Lung (tissue), 11 donors: ENCODE measurements at regions not wholly inside any gene's neighbourhood (a gene's known extent, or its start where the extent isn't known, plus 50 kb on each side); places are given as distances from the start of the nearest gene placed in this dataset.

Source experiments
- ATAC-seq: fragments of 200-7000 bp; cut with Tn5 transposase; one replicate; pipeline ENCODE4 v1.9.1; 2020; ENCODE audit warnings: moderate number of reproducible peaks; ENCODE audit not compliant: insufficient read depth, low FRiP score
- DNase-seq, 3 donors: peaks; one replicate each; pipeline ENCODE4 v3.0.0-alpha.2; 2013 to 2017
- H3K27ac ChIP-seq, 2 donors: one replicate each; pipeline ENCODE4 v1.5.1; 2013; ENCODE audit warnings: mild to moderate bottlenecking in 2 of 2, moderate library complexity in 2 of 2, control low read depth in 1 of 2, inconsistent platforms in 1 of 2, low read depth in 1 of 2, low read length in 1 of 2
- H3K27me3 ChIP-seq, 3 donors: one replicate each; pipeline ENCODE4 v1.5.1; 2013; ENCODE audit warnings: low read length in 2 of 3; ENCODE audit not compliant: control insufficient read depth in 3 of 3, insufficient read depth in 3 of 3
- H3K36me3 ChIP-seq, 4 donors: one replicate each; pipeline ENCODE4 v1.5.1; 2013; ENCODE audit warnings: low read length in 4 of 4, mild to moderate bottlenecking in 1 of 4, moderate library complexity in 1 of 4; ENCODE audit not compliant: control insufficient read depth in 4 of 4, insufficient read depth in 4 of 4
- H3K4me1 ChIP-seq, 5 donors: one replicate each; pipeline ENCODE4 v1.5.1; 2013; ENCODE audit warnings: low read length in 5 of 5, mild to moderate bottlenecking in 2 of 5, moderate library complexity in 1 of 5; ENCODE audit not compliant: control insufficient read depth in 5 of 5, insufficient read depth in 5 of 5
- H3K4me3 ChIP-seq: one replicate; pipeline ENCODE4 v1.5.1; 2013; ENCODE audit warnings: mild to moderate bottlenecking, control low read depth, moderate library complexity
- H3K9ac ChIP-seq, 2 donors: one replicate each; pipeline ENCODE4 v1.5.1; 2013; ENCODE audit warnings: low read length in 2 of 2, control low read depth in 1 of 2; ENCODE audit not compliant: insufficient read depth in 1 of 2
- H3K9me3 ChIP-seq, 4 donors: one replicate each; pipeline ENCODE4 v1.5.1; 2013; ENCODE audit warnings: low read length in 3 of 4, mild to moderate bottlenecking in 1 of 4, moderate library complexity in 1 of 4; ENCODE audit not compliant: control insufficient read depth in 4 of 4, insufficient read depth in 3 of 4
- WGBS, 2 donors: extraction: QIAGEN DNeasy Blood & Tissue Kit; methylation state at CpG; one replicate each; pipeline ENCODE4 v1.1.7; 2013; 5-methylcytosine and 5-hydroxymethylcytosine counted together
- TF ChIP-seq, protein P1 (sequence below): IDR thresholded peaks from 2 replicates; pipeline ENCODE4 v1.5.1; 2012; ENCODE audit warnings: mild to moderate bottlenecking; ENCODE audit errors: control extremely low read depth, extremely low read depth
- donor health status: control.
- donor health status: control.
- donor health status: Bipolar disorder and iron deficiency.
- donor health status: healthy.
- donor health status: DM: yes; HTN: yes; CAD: no.

DNA sequence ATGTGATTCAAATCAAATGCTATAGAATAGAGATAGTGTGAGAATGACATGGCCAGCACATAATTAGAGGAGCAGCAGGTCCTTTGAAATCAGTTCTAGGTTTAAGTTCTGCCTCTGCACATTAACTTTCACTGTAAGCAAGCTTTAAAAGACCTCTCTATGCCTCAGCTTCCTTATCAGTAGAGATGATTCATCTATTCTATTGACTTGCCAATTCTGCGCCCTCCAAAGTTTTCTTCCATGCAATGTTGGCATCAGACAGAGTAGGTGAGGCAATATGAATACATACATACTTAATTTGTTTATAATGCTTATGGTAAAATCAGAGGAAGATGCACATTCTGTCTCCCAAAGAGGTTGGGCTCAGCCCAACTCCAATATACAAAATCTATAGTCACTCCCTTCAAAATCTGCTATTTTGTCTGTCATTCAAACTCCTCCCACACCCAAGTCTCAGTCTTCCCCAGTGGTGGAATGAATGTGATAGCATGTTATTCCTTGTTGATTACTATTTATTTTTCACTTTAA is 525.5 kb downstream of the RFC3 start:
- TF ChIP-seq, protein P1, sequence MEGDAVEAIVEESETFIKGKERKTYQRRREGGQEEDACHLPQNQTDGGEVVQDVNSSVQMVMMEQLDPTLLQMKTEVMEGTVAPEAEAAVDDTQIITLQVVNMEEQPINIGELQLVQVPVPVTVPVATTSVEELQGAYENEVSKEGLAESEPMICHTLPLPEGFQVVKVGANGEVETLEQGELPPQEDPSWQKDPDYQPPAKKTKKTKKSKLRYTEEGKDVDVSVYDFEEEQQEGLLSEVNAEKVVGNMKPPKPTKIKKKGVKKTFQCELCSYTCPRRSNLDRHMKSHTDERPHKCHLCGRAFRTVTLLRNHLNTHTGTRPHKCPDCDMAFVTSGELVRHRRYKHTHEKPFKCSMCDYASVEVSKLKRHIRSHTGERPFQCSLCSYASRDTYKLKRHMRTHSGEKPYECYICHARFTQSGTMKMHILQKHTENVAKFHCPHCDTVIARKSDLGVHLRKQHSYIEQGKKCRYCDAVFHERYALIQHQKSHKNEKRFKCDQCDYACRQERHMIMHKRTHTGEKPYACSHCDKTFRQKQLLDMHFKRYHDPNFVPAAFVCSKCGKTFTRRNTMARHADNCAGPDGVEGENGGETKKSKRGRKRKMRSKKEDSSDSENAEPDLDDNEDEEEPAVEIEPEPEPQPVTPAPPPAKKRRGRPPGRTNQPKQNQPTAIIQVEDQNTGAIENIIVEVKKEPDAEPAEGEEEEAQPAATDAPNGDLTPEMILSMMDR: no peak
- 87 to 92% methylated on average over 1 of the region's 1 CpG for WGBS, 2 donors
- no peak overlapping the region for H3K4me3 ChIP-seq
- H3K27me3 ChIP-seq: no peaks in the 10 kb centered on the region
- H3K9me3 ChIP-seq: no peaks in the 10 kb centered on the region
- H3K36me3 ChIP-seq: no peaks in the 10 kb centered on the region
- ATAC-seq: no peak
- DNase-seq: no peak
- H3K27ac ChIP-seq: no peak overlapping the region
- no peak overlapping the region for H3K9ac ChIP-seq
- H3K4me1 ChIP-seq: peaks cover 0 to 7% (median 0%) of the 10 kb centered on the region in 5 donors

DNA sequence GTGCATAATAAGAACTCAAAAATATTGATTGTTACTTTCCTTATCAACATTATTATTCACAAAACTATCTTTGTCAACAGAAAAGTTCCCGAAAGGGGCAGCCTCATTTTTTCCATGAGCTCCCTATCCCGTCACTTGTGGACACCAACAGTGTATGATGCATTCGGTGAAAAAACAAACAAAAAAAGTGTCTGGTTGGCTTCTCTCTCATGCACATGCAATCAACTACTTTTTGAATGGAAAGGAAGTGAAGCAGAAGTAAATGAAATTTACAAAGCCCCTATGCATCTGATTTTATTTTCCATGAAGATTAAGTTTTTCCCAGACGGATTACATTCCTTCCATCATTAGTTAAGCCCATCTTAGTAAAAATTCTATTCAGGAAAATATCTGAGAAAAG is 526.9 kb downstream of the RFC3 start:
- Histone ChIP-seq H3K27ac (no peak overlapping the region), H3K4me1 (peaks cover 0 to 7% (median 0%) of the 10 kb centered on the region in 5 donors), H3K27me3 (no peaks in the 10 kb centered on the region), H3K9me3 (no peaks in the 10 kb centered on the region), H3K9ac (no peak overlapping the region), H3K36me3 (no peaks in the 10 kb centered on the region), H3K4me3 (no peak overlapping the region)
- WGBS, 2 donors: 77 to 85% methylated on average over 4 of the region's 4 CpGs
- ATAC-seq (no peak), DNase-seq (no peak)
- TF ChIP-seq, protein P1: no peak

DNA sequence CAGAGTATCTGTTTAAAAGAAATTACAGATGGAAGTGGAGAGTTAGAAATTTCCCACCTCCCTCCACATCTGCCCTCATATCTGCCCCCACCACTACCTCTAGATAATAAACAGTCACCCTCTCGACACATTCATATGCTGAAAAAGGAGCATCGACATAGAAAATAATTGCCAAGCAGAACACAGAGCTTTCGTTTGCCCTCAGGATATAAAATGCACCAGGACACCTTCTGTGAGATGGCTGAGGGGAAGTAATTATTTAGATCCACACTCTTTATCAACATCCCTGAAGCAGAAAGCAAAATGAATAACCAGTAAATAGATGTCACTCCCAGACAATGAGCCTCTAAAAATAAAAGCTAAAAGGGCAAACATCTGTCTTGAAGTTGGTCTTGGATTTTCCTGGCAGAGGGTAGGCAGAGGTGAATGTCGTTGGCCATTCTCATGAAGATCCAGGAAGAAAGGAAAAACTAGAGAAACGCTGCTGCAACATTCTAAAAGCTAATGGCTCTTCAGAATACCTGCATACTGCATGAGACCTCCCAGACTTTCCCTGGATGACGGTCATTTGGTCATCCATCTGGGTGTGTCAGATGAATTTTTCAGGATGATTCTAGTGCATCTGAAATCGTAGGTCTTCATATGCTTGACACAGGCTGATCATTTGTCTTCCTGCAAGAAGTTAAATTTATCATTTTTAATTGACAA is 527.5 kb downstream of the RFC3 start:
- Histone ChIP-seq H3K4me1 (peaks cover 0 to 7% (median 0%) of the 10 kb centered on the region in 5 donors), H3K4me3 (no peak overlapping the region), H3K27ac (no peak overlapping the region), H3K27me3 (no peaks in the 10 kb centered on the region), H3K9me3 (no peaks in the 10 kb centered on the region), H3K36me3 (no peaks in the 10 kb centered on the region), H3K9ac (no peak overlapping the region)
- TF ChIP-seq, protein P1: no peak
- ATAC-seq (no peak), DNase-seq (no peak)
- 62 to 69% methylated on average over 7 of the region's 7 CpGs for WGBS, 2 donors
